ENCODE measurements at regions not wholly inside any gene's neighbourhood (a gene's known extent, or its start where the extent isn't known, plus 50 kb on each side); places are given as distances from the start of the nearest gene placed in this dataset.

DNA sequence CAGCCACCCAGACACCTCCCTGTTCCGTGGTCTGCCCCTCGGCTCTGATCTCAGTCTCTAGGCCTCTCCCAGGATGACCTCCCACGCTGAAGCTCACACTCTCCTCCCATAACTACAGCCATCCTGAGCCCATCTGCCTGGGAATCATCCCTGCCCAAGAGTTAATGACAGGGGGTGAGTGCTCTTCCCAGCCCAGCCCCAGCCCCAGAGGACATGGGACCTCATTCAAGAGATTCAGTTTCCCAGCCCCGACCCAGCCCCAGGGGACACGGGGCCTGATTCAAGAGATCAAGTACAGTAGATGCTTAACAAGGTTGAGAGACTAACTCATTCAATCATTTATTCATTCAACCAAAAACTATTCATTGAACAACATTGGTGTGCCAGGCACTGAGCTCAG is 272.0 kb downstream of the XXYLT1 start:
- H4K20me1 ChIP-seq (ENCODE audit: insufficient read depth), result no peaks in the 10 kb centered on the region
- no peaks in the 10 kb centered on the region for H3K79me2 ChIP-seq (ENCODE audit: low read depth)
- H3K27me3 ChIP-seq (ENCODE audit: insufficient read depth, low read depth), result no peaks in the 10 kb centered on the region
- H3K9me3 ChIP-seq (ENCODE audit: insufficient read depth, low read depth), result no peaks in the 10 kb centered on the region
- no peak overlapping the region for H3K27ac ChIP-seq
- H3F3A ChIP-seq (ENCODE audit: insufficient read depth, low read depth), result peaks cover 14% of the 10 kb centered on the region; the same call in 1 of the 2 replicates
- POLR2A ChIA-PET (ENCODE audit: unreplicated experiment), result no interaction called here
- no peaks in the 10 kb centered on the region for H3K9me2 ChIP-seq (ENCODE audit: insufficient read depth)
- H3K4me3 ChIP-seq, result no peak overlapping the region
- no TSS peak for BruUV-seq (replicated peaks)
- H3K4me1 ChIP-seq (replicated peaks; ENCODE audit: insufficient read depth), result peaks cover 24% of the 10 kb centered on the region
- CTCF ChIA-PET, result no interaction called here
- H3K4me2 ChIP-seq, result no peak overlapping the region
- TF ChIP-seq, protein P1, sequence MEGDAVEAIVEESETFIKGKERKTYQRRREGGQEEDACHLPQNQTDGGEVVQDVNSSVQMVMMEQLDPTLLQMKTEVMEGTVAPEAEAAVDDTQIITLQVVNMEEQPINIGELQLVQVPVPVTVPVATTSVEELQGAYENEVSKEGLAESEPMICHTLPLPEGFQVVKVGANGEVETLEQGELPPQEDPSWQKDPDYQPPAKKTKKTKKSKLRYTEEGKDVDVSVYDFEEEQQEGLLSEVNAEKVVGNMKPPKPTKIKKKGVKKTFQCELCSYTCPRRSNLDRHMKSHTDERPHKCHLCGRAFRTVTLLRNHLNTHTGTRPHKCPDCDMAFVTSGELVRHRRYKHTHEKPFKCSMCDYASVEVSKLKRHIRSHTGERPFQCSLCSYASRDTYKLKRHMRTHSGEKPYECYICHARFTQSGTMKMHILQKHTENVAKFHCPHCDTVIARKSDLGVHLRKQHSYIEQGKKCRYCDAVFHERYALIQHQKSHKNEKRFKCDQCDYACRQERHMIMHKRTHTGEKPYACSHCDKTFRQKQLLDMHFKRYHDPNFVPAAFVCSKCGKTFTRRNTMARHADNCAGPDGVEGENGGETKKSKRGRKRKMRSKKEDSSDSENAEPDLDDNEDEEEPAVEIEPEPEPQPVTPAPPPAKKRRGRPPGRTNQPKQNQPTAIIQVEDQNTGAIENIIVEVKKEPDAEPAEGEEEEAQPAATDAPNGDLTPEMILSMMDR (conservative IDR thresholded peaks at IDR 0.05), result no peak
- no peak for TF ChIP-seq EZH2 (IDR thresholded peaks at IDR 0.05; ENCODE audit: low read depth)
- intact Hi-C loops (cut with micrococcal nuclease; ENCODE audit: unreplicated experiment), result no loop called here
- no peaks in the 10 kb centered on the region for H3K36me3 ChIP-seq (ENCODE audit: low read depth)
- no peak for DNase-seq
- H2AFZ ChIP-seq, result no peak overlapping the region

DNA sequence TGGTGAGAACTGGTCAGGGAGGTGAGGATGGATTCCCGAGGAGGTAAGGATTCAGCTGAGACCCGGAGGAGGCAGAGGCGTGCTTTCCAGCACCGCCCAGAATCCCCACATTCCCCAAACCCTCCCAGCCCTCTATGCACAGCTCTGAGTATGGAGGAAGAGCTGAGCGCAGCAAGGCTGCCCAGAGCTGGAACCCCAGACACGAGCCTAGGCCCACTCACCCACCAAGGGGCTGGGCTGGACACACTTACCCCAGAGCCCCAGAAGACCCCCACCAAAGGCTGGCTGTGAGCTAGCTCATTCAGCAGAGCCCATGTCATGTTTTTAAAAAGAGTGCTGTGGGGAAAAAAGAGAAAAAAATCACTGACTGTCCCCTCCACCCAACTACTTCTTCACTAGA is 271.5 kb downstream of the XXYLT1 start:
- Histone ChIP-seq H2AFZ (no peak overlapping the region), H3K9me2 (ENCODE audit: insufficient read depth) (no peaks in the 10 kb centered on the region), H3K36me3 (ENCODE audit: low read depth) (no peaks in the 10 kb centered on the region), H3K4me2 (no peak overlapping the region), H3K4me1 (replicated peaks; ENCODE audit: insufficient read depth) (peaks cover 24% of the 10 kb centered on the region), H3F3A (ENCODE audit: insufficient read depth, low read depth) (peaks cover 14% of the 10 kb centered on the region; the same call in 1 of the 2 replicates), H3K9me3 (ENCODE audit: insufficient read depth, low read depth) (no peaks in the 10 kb centered on the region), H3K4me3 (no peak overlapping the region), H3K27me3 (ENCODE audit: insufficient read depth, low read depth) (no peaks in the 10 kb centered on the region), H3K79me2 (ENCODE audit: low read depth) (no peaks in the 10 kb centered on the region), H3K27ac (no peak overlapping the region), H4K20me1 (ENCODE audit: insufficient read depth) (no peaks in the 10 kb centered on the region)
- DNase-seq, result no peak
- intact Hi-C loops (cut with micrococcal nuclease; ENCODE audit: unreplicated experiment), result no loop called here
- ChIA-PET POLR2A (ENCODE audit: unreplicated experiment) (no interaction called here), CTCF (no interaction called here)
- no TSS peak for BruUV-seq (replicated peaks)
- TF ChIP-seq, protein P1 (conservative IDR thresholded peaks at IDR 0.05), result no peak
- no peak for TF ChIP-seq EZH2 (IDR thresholded peaks at IDR 0.05; ENCODE audit: low read depth)

DNA sequence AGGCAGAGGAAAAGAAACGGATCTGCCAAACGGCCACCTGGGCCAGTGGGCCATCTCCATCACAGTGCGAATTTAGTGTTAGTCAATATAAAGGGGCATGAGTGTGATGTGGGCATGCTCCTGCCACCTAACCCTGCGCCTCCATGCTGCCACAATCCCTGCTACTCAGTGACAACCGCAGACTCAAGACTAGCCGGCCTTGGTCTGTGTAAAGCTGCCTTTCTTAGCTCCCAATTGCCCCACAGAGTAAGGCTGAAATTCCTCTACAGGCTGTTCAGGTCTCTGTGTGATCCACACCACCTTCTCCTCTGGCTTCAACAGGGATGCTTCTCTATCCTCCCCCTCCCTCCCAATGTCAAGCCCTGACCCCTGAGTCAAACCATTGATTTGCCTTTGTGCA is 269.7 kb downstream of the XXYLT1 start:
- H3K27ac ChIP-seq, result no peak overlapping the region
- intact Hi-C loops (cut with micrococcal nuclease; ENCODE audit: unreplicated experiment), result loop anchor here (5.0 kb wide), 1 partner anchor 129 kb away; no protein-coding TSS in a partner anchor
- ChIA-PET POLR2A (ENCODE audit: unreplicated experiment) (no interaction called here), CTCF (interaction anchor here (0.7 to 2.4 kb wide), 2 partner anchors 137 to 318 kb away, joined by 3 to 5 read pairs; no protein-coding TSS in a partner anchor)
- no peak for DNase-seq
- H3F3A ChIP-seq (ENCODE audit: insufficient read depth, low read depth), result peaks cover 14% of the 10 kb centered on the region; the same call in 1 of the 2 replicates
- H3K79me2 ChIP-seq (ENCODE audit: low read depth), result no peaks in the 10 kb centered on the region
- no peaks in the 10 kb centered on the region for H3K36me3 ChIP-seq (ENCODE audit: low read depth)
- TF ChIP-seq EZH2 (IDR thresholded peaks at IDR 0.05; ENCODE audit: low read depth), result no peak
- TF ChIP-seq, protein P1 (conservative IDR thresholded peaks at IDR 0.05), result no peak
- H3K27me3 ChIP-seq (ENCODE audit: insufficient read depth, low read depth), result no peaks in the 10 kb centered on the region
- H3K4me3 ChIP-seq, result no peak overlapping the region
- no peak overlapping the region for H2AFZ ChIP-seq
- H3K9me3 ChIP-seq (ENCODE audit: insufficient read depth, low read depth), result no peaks in the 10 kb centered on the region
- H4K20me1 ChIP-seq (ENCODE audit: insufficient read depth), result no peaks in the 10 kb centered on the region
- H3K9me2 ChIP-seq (ENCODE audit: insufficient read depth), result no peaks in the 10 kb centered on the region
- peaks cover 24% of the 10 kb centered on the region for H3K4me1 ChIP-seq (replicated peaks; ENCODE audit: insufficient read depth)
- BruUV-seq (replicated peaks), result no TSS peak
- H3K4me2 ChIP-seq, result no peak overlapping the region; the same call in 1 of the 2 replicates
